Uterus (tissue), 3 donors: ENCODE measurements at regions not wholly inside any gene's neighbourhood (a gene's known extent, or its start where the extent isn't known, plus 50 kb on each side); places are given as distances from the start of the nearest gene placed in this dataset.

Experiments used
- DNase-seq, 2 donors: peaks; one replicate each; pipeline ENCODE4 v3.0.0-alpha.2; 2019 to 2020
- H3K27ac ChIP-seq, 2 donors: fragments of 200-600 bp; sonication (generic); 1 replicate in 1 of 2; 2 replicates in 1 of 2; pipeline ENCODE4 v1.5.1; 2016 to 2018
- H3K27me3 ChIP-seq, 2 donors: fragments of 200-600 bp; sonication (generic); one replicate each; pipeline ENCODE4 v1.5.1; 2018 to 2019; ENCODE audit warnings: control low read depth in 1 of 2
- H3K36me3 ChIP-seq, 2 donors: fragments of 200-600 bp; sonication (generic); one replicate each; pipeline ENCODE4 v1.5.1; 2019; ENCODE audit warnings: control low read depth in 1 of 2
- H3K4me1 ChIP-seq, 2 donors: fragments of 200-600 bp; sonication (generic); one replicate each; pipeline ENCODE4 v1.5.1; 2018 to 2019; ENCODE audit warnings: control low read depth in 1 of 2
- H3K4me3 ChIP-seq, 2 donors: fragments of 200-600 bp; sonication (generic); 1 replicate in 1 of 2; 2 replicates in 1 of 2; pipeline ENCODE4 v1.5.1; 2018 to 2019; ENCODE audit warnings: mild to moderate bottlenecking in 1 of 2
- H3K9me3 ChIP-seq, 2 donors: fragments of 200-600 bp; sonication (generic); one replicate each; pipeline ENCODE4 v1.5.1; 2019; ENCODE audit warnings: control low read depth in 1 of 2
- CTCF ChIP-seq, 4 experiments: fragments of 200-600 bp in 2 of 4; fragments of 450-650 bp in 2 of 4; sonication (generic) in 2 of 4; IDR thresholded peaks; one replicate each; pipeline ENCODE4 v1.5.1; 2016 to 2019; ENCODE audit warnings: antibody characterized with exemption in 4 of 4, mild to moderate bottlenecking in 2 of 4, moderate library complexity in 1 of 4
- POLR2A ChIP-seq, 2 donors: fragments of 450-650 bp; IDR thresholded peaks; one replicate each; pipeline ENCODE4 v1.6.1; 2016; ENCODE audit warnings: antibody characterized with exemption in 2 of 2, mild to moderate bottlenecking in 1 of 2, moderate library complexity in 1 of 2
- intact Hi-C: fragments of 100-400 bp; cut with DNase I; formaldehyde crosslinking; loops from one replicate; pipeline ENCODE4 v1.15.1; 2023; ENCODE audit warnings: low total_unique reads
- donor health status: DM: yes; HTN: yes; CAD: no.

- no peaks in the 10 kb centered on the region for H3K36me3 ChIP-seq
- TF ChIP-seq CTCF (IDR thresholded peaks at IDR 0.05) (no peak), POLR2A (IDR thresholded peaks at IDR 0.05) (no peak)
- H3K4me3 ChIP-seq: no peak overlapping the region
- H3K9me3 ChIP-seq: no peaks in the 10 kb centered on the region
- H3K4me1 ChIP-seq: no peaks in the 10 kb centered on the region
- no peak for DNase-seq
- no peaks in the 10 kb centered on the region for H3K27me3 ChIP-seq
- no peak overlapping the region for H3K27ac ChIP-seq
- intact Hi-C loops: no loop called here
These were observed 176.4 kb upstream of the HABP2 start for GRCh38 chr10:113376428-113376827.

GRCh38 chr10:113379091-113379490 lies 173.8 kb upstream of the HABP2 start:
- TF ChIP-seq POLR2A (IDR thresholded peaks at IDR 0.05) (no peak), CTCF (IDR thresholded peaks at IDR 0.05) (no peak)
- H3K36me3 ChIP-seq: no peaks in the 10 kb centered on the region
- DNase-seq: no peak
- no peaks in the 10 kb centered on the region for H3K27me3 ChIP-seq
- H3K4me3 ChIP-seq: no peak overlapping the region
- intact Hi-C loops: no loop called here
- no peaks in the 10 kb centered on the region for H3K4me1 ChIP-seq
- H3K27ac ChIP-seq: no peak overlapping the region
- H3K9me3 ChIP-seq: no peaks in the 10 kb centered on the region

GRCh38 chr10:113381416-113381815 lies 171.4 kb upstream of the HABP2 start:
- no peaks in the 10 kb centered on the region for H3K36me3 ChIP-seq
- H3K9me3 ChIP-seq: no peaks in the 10 kb centered on the region
- intact Hi-C loops: loop anchor here (10.0 kb wide), 2 partner anchors 237 to 817 kb away; no protein-coding TSS in a partner anchor
- peaks cover 0 to 7% of the 10 kb centered on the region in 2 donors for H3K4me1 ChIP-seq
- H3K27ac ChIP-seq: peak overlapping the region; percentile 66 to 83
- H3K4me3 ChIP-seq: peak overlapping the region in 1 of 2 donors; percentile 24
- H3K27me3 ChIP-seq: no peaks in the 10 kb centered on the region
- TF ChIP-seq CTCF (IDR thresholded peaks at IDR 0.05): no peak
- TF ChIP-seq POLR2A (IDR thresholded peaks at IDR 0.05): no peak
- no peak for DNase-seq

- Histone ChIP-seq H3K27ac (peak overlapping the region; percentile 66 to 83), H3K27me3 (no peaks in the 10 kb centered on the region), H3K4me1 (peaks cover 0 to 7% of the 10 kb centered on the region in 2 donors), H3K36me3 (no peaks in the 10 kb centered on the region), H3K9me3 (no peaks in the 10 kb centered on the region), H3K4me3 (peak overlapping the region; percentile 20 to 24)
- intact Hi-C loops: loop anchor here (10.0 kb wide), 2 partner anchors 237 to 817 kb away; no protein-coding TSS in a partner anchor
- peak in 1 of 2 donors; percentile 22 for DNase-seq
- TF ChIP-seq POLR2A (IDR thresholded peaks at IDR 0.05): no peak
- no peak for TF ChIP-seq CTCF (IDR thresholded peaks at IDR 0.05)
These were observed 170.8 kb upstream of the HABP2 start for GRCh38 chr10:113381981-113382509.

GRCh38 chr10:113382691-113383090 lies 170.2 kb upstream of the HABP2 start:
- peaks cover 0 to 7% of the 10 kb centered on the region in 2 donors for H3K4me1 ChIP-seq
- no peaks in the 10 kb centered on the region for H3K9me3 ChIP-seq
- DNase-seq: no peak
- H3K36me3 ChIP-seq: no peaks in the 10 kb centered on the region
- intact Hi-C loops: loop anchor here (10.0 kb wide), 2 partner anchors 238 to 818 kb away; no protein-coding TSS in a partner anchor
- no peak overlapping the region for H3K4me3 ChIP-seq
- TF ChIP-seq POLR2A (IDR thresholded peaks at IDR 0.05) (no peak), CTCF (IDR thresholded peaks at IDR 0.05) (no peak)
- H3K27ac ChIP-seq: peak overlapping the region; percentile 66 to 83
- H3K27me3 ChIP-seq: no peaks in the 10 kb centered on the region
